ENCODE measurements at regions not wholly inside any gene's neighbourhood (a gene's known extent, or its start where the extent isn't known, plus 50 kb on each side); places are given as distances from the start of the nearest gene placed in this dataset.

DNA sequence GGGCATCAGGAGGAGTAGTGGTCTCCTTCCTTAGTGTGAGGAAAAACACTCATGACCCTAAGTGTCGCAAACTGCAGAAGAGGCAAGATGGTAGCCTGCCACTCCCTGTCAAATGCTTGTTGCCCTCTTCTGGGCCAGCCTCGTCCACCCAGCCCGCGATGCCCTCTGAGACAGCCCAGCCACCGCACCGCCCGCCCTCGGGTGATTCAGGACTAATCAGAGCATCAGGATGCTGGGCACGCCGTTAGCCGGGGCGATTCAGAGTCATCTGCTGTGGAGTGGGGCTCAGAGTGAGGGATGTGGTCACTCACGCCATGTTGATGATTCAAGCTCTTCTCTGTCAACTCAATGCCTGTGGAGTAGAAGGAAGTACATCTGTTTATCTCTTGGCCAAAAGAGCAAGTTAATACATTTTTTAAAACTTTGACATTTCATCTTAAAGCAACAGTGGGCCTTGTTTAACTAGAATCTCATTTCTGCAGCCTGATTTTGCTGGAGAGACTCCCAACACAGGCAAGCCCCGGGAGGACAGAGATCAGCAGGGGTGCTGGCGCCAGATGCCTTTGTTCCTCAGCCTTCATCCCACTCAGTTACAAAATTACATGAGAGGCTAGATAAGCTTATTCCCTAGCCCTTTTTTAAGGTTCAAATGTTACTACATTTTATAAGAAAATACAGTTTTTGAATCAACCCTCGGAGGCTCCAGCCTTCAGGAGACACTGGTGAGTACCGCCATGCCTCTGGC lies 79.0 kb downstream of the TMEM18 start:
- TF ChIP-seq SIN3A (IDR thresholded peaks at IDR 0.05; ENCODE audit: borderline replicate concordance, insufficient read depth, low read length) (no peak), POLR2AphosphoS5 (IDR thresholded peaks at IDR 0.05; ENCODE audit: low read depth, low read length) (no peak), TAF1 (IDR thresholded peaks at IDR 0.05; ENCODE audit: borderline replicate concordance, insufficient read depth, low read length) (no peak), FOXP2 (optimal IDR thresholded peaks at IDR 0.05; ENCODE audit: borderline replicate concordance, extremely low read depth, extremely low read length, insufficient read depth) (no peak)
- TF ChIP-seq, protein P1, sequence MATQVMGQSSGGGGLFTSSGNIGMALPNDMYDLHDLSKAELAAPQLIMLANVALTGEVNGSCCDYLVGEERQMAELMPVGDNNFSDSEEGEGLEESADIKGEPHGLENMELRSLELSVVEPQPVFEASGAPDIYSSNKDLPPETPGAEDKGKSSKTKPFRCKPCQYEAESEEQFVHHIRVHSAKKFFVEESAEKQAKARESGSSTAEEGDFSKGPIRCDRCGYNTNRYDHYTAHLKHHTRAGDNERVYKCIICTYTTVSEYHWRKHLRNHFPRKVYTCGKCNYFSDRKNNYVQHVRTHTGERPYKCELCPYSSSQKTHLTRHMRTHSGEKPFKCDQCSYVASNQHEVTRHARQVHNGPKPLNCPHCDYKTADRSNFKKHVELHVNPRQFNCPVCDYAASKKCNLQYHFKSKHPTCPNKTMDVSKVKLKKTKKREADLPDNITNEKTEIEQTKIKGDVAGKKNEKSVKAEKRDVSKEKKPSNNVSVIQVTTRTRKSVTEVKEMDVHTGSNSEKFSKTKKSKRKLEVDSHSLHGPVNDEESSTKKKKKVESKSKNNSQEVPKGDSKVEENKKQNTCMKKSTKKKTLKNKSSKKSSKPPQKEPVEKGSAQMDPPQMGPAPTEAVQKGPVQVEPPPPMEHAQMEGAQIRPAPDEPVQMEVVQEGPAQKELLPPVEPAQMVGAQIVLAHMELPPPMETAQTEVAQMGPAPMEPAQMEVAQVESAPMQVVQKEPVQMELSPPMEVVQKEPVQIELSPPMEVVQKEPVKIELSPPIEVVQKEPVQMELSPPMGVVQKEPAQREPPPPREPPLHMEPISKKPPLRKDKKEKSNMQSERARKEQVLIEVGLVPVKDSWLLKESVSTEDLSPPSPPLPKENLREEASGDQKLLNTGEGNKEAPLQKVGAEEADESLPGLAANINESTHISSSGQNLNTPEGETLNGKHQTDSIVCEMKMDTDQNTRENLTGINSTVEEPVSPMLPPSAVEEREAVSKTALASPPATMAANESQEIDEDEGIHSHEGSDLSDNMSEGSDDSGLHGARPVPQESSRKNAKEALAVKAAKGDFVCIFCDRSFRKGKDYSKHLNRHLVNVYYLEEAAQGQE (IDR thresholded peaks at IDR 0.05; ENCODE audit: insufficient read depth in 1 of 2, low read depth in 2 of 2, low read length in 2 of 2) = no peak

Measured in PFSK-1 (cell line).